K562 (cell line): ENCODE measurements at regions not wholly inside any gene's neighbourhood (a gene's known extent, or its start where the extent isn't known, plus 50 kb on each side); places are given as distances from the start of the nearest gene placed in this dataset.

Source experiments
- CHD2 ChIP-seq: IDR thresholded peaks from 2 replicates; pipeline ENCODE4 v1.6.1; 2011; ENCODE audit warnings: low read depth, low read length
- CTCF ChIP-seq, 3 experiments: IDR thresholded peaks in 2 of 3; conservative IDR thresholded peaks in 1 of 3; 2 replicates each; pipeline ENCODE4 v1.5.1; 2011 to 2012; ENCODE audit warnings: low read length in 3 of 3, mild to moderate bottlenecking in 3 of 3, control low read depth in 2 of 3, improper control_type of control experiment in 1 of 3, inconsistent platforms in 1 of 3, low read depth in 1 of 3, mixed read lengths in 1 of 3, moderate library complexity in 1 of 3; ENCODE audit not compliant: insufficient read depth in 2 of 3
- DNMT1 ChIP-seq: fragments of 450-650 bp; IDR thresholded peaks from 2 replicates; pipeline ENCODE4 v1.6.1; 2016; ENCODE audit warnings: antibody characterized with exemption, mild to moderate bottlenecking
- EZH2 ChIP-seq: IDR thresholded peaks from 2 replicates; pipeline ENCODE4 v1.6.1; 2012; ENCODE audit warnings: low read depth, mild to moderate bottlenecking, inconsistent platforms, low read length, borderline replicate concordance
- HDGF ChIP-seq: fragments of 450-650 bp; IDR thresholded peaks from 2 replicates; pipeline ENCODE4 v1.6.1; 2016
- HMGXB4 ChIP-seq: sonication (generic); formaldehyde crosslinking; IDR thresholded peaks from 2 replicates; pipeline ENCODE4 v1.8.1; 2023; ENCODE audit warnings: mild to moderate bottlenecking, missing genetic modification reagents
- MYNN ChIP-seq, 2 experiments: sonication (generic); formaldehyde crosslinking in 1 of 2; IDR thresholded peaks; 2 replicates each; pipeline versions ENCODE4 v1.5.0 to v1.6.1; 2016 to 2020; ENCODE audit warnings: antibody characterized with exemption in 1 of 2, missing genetic modification reagents in 1 of 2
- PTBP1 ChIP-seq: fragments of 200-400 bp; formaldehyde crosslinking; IDR thresholded peaks from 2 replicates; pipeline ENCODE4 v1.6.1; 2017; ENCODE audit warnings: low read depth, low read length
- RAD21 ChIP-seq, 2 experiments: fragments of 250-450 bp in 1 of 2; fragments of 450-650 bp in 1 of 2; sonication (Bioruptor Pico) in 1 of 2; formaldehyde crosslinking in 1 of 2; IDR thresholded peaks in 1 of 2; conservative IDR thresholded peaks in 1 of 2; 2 replicates each; pipeline versions ENCODE4 v1.4.0 to v1.8.0; 2020 to 2022; ENCODE audit warnings: mild to moderate bottlenecking in 2 of 2, moderate library complexity in 1 of 2
- ZFX ChIP-seq: sonication (generic); formaldehyde crosslinking; IDR thresholded peaks from 2 replicates; pipeline ENCODE4 v1.8.0; 2022; ENCODE audit warnings: mild to moderate bottlenecking, missing genetic modification reagents, moderate library complexity

GRCh38 chrX:99913611-99914010 is 496.5 kb downstream of the PCDH19 start:
- TF ChIP-seq EZH2 (no peak), DNMT1 (no peak), HMGXB4 (no peak), MYNN (IDR thresholded peaks at IDR 0.05) (no peak), MYNN (CRISPR knock-in tag; IDR thresholded peaks at IDR 0.05) (no peak), HDGF (no peak), RAD21 (CRISPR knock-in tag; conservative IDR thresholded peaks at IDR 0.05 in 1 of 2, IDR thresholded peaks at IDR 0.05 in 1 of 2) (no peak), CHD2 (no peak), CTCF (IDR thresholded peaks at IDR 0.05 in 2 of 3, conservative IDR thresholded peaks at IDR 0.05 in 1 of 3; ENCODE audit: insufficient read depth in 2 of 3, low read depth in 1 of 3, low read length in 3 of 3) (no peak), ZFX (CRISPR knock-in tag) (no peak), PTBP1 (no peak)
